ENCODE measurements at regions not wholly inside any gene's neighbourhood (a gene's known extent, or its start where the extent isn't known, plus 50 kb on each side); places are given as distances from the start of the nearest gene placed in this dataset.

DNA sequence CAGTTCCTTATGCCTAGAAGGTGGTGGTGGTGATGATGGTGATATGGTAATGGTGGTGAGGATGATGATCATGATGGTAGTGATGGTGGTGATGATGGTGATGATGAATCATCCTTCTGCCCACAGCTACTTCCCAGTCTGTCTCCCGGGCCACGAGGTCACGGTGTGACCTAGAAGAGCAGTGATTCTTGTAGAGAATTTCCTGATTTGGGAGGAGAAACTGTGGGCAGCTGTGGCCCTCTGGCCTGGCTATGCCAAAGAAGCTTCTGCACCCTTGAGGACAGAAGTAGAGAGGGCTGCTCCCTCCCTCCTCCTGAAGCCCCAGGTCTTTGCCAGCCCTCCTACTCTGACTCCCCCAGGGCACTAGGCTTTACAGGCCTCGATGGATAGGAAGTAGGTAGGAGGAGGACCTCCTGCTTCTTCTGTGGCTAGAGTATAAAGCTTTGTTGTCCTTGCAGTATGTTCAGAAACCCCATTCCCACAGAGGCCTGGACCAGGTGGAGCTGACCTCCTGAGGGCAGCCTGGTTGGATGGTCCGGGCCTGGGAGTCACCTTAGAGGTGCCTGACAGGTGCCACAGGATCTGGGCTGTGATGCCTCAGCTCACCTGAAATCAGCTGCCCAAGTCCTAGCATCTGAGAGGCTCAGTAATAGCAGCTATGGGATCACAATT, 57.9 kb upstream of the EPAS1 start:
- DNase-seq = no peak
- TF ChIP-seq POLR2A (IDR thresholded peaks at IDR 0.05) = no peak
- TF ChIP-seq, protein P1, sequence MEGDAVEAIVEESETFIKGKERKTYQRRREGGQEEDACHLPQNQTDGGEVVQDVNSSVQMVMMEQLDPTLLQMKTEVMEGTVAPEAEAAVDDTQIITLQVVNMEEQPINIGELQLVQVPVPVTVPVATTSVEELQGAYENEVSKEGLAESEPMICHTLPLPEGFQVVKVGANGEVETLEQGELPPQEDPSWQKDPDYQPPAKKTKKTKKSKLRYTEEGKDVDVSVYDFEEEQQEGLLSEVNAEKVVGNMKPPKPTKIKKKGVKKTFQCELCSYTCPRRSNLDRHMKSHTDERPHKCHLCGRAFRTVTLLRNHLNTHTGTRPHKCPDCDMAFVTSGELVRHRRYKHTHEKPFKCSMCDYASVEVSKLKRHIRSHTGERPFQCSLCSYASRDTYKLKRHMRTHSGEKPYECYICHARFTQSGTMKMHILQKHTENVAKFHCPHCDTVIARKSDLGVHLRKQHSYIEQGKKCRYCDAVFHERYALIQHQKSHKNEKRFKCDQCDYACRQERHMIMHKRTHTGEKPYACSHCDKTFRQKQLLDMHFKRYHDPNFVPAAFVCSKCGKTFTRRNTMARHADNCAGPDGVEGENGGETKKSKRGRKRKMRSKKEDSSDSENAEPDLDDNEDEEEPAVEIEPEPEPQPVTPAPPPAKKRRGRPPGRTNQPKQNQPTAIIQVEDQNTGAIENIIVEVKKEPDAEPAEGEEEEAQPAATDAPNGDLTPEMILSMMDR (IDR thresholded peaks at IDR 0.05 in 4 of 5, conservative IDR thresholded peaks at IDR 0.05 in 1 of 5) = no peak
- no peaks in the 10 kb centered on the region for H3K9me3 ChIP-seq
- in situ Hi-C loops (cut with MboI; ENCODE audit: low sequenced_read_pairs in 4 of 4) (loop anchor here in 1 of 4 donors (25.0 kb wide), 1 partner anchor 123 kb away; no protein-coding TSS in a partner anchor), intact Hi-C loops (cut with DNase I; ENCODE audit: low total_unique reads) (no loop called here)
- H3K4me3 ChIP-seq = no peak overlapping the region
- no peaks in the 10 kb centered on the region for H3K36me3 ChIP-seq
- H3K27ac ChIP-seq = no peak overlapping the region
- ATAC-seq = no peak
- no peaks in the 10 kb centered on the region for H3K4me1 ChIP-seq
- H3K27me3 ChIP-seq = no peaks in the 10 kb centered on the region

DNA sequence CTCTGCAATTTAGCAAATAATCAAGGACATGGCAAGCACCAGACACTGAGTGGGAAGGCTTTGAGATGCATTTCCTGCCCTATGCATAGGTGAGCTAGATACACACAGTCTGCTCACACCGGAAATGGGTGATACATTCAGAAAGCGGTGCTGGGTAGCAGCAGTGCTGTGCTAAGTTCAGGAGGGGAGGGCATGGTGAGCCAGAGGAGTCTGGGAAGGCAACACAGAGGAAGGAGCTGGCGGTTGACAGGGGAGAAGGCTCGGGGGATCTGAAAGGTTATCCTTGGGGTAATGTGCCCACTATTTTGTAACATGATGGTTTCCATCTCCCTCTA, 57.4 kb upstream of the EPAS1 start:
- Histone ChIP-seq H3K9me3 (no peaks in the 10 kb centered on the region), H3K4me3 (no peak overlapping the region), H3K27ac (no peak overlapping the region), H3K4me1 (no peaks in the 10 kb centered on the region), H3K36me3 (no peaks in the 10 kb centered on the region), H3K27me3 (no peaks in the 10 kb centered on the region)
- ATAC-seq (no peak), DNase-seq (no peak)
- TF ChIP-seq POLR2A (IDR thresholded peaks at IDR 0.05) = no peak
- TF ChIP-seq, protein P1 (IDR thresholded peaks at IDR 0.05 in 4 of 5, conservative IDR thresholded peaks at IDR 0.05 in 1 of 5) = no peak
- in situ Hi-C loops (cut with MboI; ENCODE audit: low sequenced_read_pairs in 4 of 4) = loop anchor here in 1 of 4 donors (25.0 kb wide), 1 partner anchor 122 kb away; no protein-coding TSS in a partner anchor
- intact Hi-C loops (cut with DNase I; ENCODE audit: low total_unique reads) = no loop called here

DNA sequence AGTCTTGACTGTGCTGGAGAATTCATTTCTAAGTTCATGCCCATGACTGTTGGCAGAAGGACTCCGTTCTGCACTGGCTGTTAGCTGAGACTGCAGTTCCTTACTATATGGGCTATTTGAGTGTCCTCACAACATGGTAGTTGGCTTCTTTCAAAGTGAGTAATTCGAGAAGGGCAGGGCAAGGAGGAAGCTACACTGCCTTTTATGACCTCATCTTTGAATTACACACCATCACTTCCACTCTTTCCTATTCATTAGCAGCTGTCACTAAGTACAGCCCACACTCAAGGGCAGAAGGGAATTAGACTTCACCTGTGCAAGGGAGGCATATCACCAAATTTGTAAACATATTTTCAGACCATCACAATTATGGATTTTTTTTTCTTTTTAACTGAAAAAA, 55.9 kb upstream of the EPAS1 start:
- Histone ChIP-seq H3K36me3 (no peaks in the 10 kb centered on the region), H3K27ac (no peak overlapping the region), H3K4me3 (no peak overlapping the region), H3K9me3 (no peaks in the 10 kb centered on the region), H3K4me1 (no peaks in the 10 kb centered on the region), H3K27me3 (no peaks in the 10 kb centered on the region)
- in situ Hi-C loops (cut with MboI; ENCODE audit: low sequenced_read_pairs in 4 of 4) = loop anchor here in 1 of 4 donors (25.0 kb wide), 1 partner anchor 121 kb away; no protein-coding TSS in a partner anchor
- ATAC-seq (no peak), DNase-seq (no peak)
- TF ChIP-seq, protein P1 (IDR thresholded peaks at IDR 0.05 in 4 of 5, conservative IDR thresholded peaks at IDR 0.05 in 1 of 5) = no peak
- no peak for TF ChIP-seq POLR2A (IDR thresholded peaks at IDR 0.05)
- intact Hi-C loops (cut with DNase I; ENCODE audit: low total_unique reads) = no loop called here

DNA sequence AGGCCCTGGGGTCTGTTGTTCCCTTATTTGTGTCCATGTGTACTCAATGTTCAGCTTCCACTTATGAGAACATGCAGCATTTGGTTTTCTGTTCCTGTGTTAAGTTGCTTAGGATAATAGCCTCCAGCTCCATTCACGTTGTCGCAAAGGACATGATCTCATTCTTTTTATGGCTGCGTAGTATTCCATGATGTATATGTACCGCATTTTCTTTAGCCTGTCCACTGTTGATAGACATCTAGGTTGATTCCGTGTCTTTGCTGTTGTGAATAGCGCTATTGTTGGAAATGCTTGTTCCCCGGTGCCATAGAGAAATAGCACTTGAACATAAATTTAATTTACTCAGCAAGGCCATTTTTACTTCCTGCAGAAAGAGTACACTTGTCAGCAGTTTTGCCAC, 51.3 kb upstream of the EPAS1 start:
- DNase-seq (no peak), ATAC-seq (no peak)
- no peaks in the 10 kb centered on the region for H3K4me1 ChIP-seq
- no peaks in the 10 kb centered on the region for H3K36me3 ChIP-seq
- H3K4me3 ChIP-seq = no peak overlapping the region
- peaks cover 0 to 4% (median 0%) of the 10 kb centered on the region in 3 donors for H3K9me3 ChIP-seq
- intact Hi-C loops (cut with DNase I; ENCODE audit: low total_unique reads) = no loop called here
- in situ Hi-C loops (cut with MboI; ENCODE audit: low sequenced_read_pairs in 4 of 4) = loop anchor here in 1 of 4 donors (25.0 kb wide), 1 partner anchor 116 kb away; no protein-coding TSS in a partner anchor
- H3K27ac ChIP-seq = no peak overlapping the region
- H3K27me3 ChIP-seq = no peaks in the 10 kb centered on the region
- no peak for TF ChIP-seq POLR2A (IDR thresholded peaks at IDR 0.05)
- TF ChIP-seq, protein P1 (IDR thresholded peaks at IDR 0.05 in 4 of 5, conservative IDR thresholded peaks at IDR 0.05 in 1 of 5) = no peak
